ENCODE measurements at regions not wholly inside any gene's neighbourhood (a gene's known extent, or its start where the extent isn't known, plus 50 kb on each side); places are given as distances from the start of the nearest gene placed in this dataset.

DNA sequence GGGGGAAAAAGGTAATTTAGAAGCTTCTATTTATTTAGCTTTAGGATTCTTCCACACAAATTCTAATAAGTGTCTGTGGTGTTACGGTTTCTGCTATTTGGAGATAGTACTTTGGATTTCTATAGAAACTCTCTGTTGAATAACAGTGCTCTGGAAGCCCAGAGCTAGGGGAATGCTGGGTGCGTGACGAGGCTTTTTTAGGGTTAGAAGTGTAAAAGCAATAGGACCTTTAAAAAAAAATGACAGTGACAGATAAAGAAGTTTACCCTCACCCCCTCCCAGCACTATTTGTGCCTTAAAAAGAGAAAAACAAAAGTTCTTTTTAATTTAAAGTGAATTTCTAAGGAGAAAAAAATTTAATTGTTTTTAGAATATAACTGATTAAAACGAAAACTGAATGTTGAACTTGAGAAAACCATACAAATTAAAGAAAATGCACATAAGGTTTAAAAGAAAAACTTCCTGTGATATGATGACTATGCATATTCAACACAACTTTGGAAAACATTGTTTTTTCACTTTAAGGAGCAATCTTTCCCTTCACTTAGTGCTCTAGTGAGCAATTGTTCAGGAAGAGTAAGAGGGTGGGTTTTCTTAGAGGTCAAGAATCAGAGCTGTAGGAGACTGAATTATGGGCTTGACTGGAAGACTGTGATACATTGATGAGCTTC is 89.6 kb upstream of the RIPOR2 start:
- WGBS, result 67% methylated on average over 4 of the region's 4 CpGs
- H3K9ac ChIP-seq (ENCODE audit: low read depth in 1 of 2, low read length in 2 of 2), result no peak overlapping the region
- H3K9me3 ChIP-seq (ENCODE audit: control insufficient read depth in 4 of 4, low read length in 3 of 4), result no peaks in the 10 kb centered on the region
- H3K4me1 ChIP-seq (ENCODE audit: control insufficient read depth in 4 of 4, insufficient read depth in 4 of 4, low read length in 3 of 4), result no peaks in the 10 kb centered on the region
- no peaks in the 10 kb centered on the region for H3K27me3 ChIP-seq (ENCODE audit: control insufficient read depth in 4 of 4, insufficient read depth in 4 of 4, low read length in 3 of 4)
- no peak overlapping the region for H3K27ac ChIP-seq (ENCODE audit: low read depth in 1 of 2, low read length in 2 of 2)
- TF ChIP-seq EGR1 (IDR thresholded peaks at IDR 0.05; ENCODE audit: low read depth in 2 of 2), result no peak
- TF ChIP-seq TAF1 (conservative IDR thresholded peaks at IDR 0.05), result no peak
- TF ChIP-seq, protein P1, sequence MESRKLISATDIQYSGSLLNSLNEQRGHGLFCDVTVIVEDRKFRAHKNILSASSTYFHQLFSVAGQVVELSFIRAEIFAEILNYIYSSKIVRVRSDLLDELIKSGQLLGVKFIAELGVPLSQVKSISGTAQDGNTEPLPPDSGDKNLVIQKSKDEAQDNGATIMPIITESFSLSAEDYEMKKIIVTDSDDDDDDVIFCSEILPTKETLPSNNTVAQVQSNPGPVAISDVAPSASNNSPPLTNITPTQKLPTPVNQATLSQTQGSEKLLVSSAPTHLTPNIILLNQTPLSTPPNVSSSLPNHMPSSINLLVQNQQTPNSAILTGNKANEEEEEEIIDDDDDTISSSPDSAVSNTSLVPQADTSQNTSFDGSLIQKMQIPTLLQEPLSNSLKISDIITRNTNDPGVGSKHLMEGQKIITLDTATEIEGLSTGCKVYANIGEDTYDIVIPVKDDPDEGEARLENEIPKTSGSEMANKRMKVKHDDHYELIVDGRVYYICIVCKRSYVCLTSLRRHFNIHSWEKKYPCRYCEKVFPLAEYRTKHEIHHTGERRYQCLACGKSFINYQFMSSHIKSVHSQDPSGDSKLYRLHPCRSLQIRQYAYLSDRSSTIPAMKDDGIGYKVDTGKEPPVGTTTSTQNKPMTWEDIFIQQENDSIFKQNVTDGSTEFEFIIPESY (IDR thresholded peaks at IDR 0.05), result no peak
- no peak for TF ChIP-seq RAD21 (IDR thresholded peaks at IDR 0.05)
- TF ChIP-seq FOXA1 (IDR thresholded peaks at IDR 0.05), result no peak
- TF ChIP-seq, protein P2, sequence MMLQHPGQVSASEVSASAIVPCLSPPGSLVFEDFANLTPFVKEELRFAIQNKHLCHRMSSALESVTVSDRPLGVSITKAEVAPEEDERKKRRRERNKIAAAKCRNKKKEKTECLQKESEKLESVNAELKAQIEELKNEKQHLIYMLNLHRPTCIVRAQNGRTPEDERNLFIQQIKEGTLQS (IDR thresholded peaks at IDR 0.05), result no peak
- TF ChIP-seq HNF4A (conservative IDR thresholded peaks at IDR 0.05), result no peak
- no peak for TF ChIP-seq FOXA2 (IDR thresholded peaks at IDR 0.05)
- TF ChIP-seq, protein P3, sequence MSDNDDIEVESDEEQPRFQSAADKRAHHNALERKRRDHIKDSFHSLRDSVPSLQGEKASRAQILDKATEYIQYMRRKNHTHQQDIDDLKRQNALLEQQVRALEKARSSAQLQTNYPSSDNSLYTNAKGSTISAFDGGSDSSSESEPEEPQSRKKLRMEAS (IDR thresholded peaks at IDR 0.05), result no peak
- TF ChIP-seq HNF4G (IDR thresholded peaks at IDR 0.05), result no peak
- no peak for TF ChIP-seq NR2F2 (IDR thresholded peaks at IDR 0.05)
- TF ChIP-seq, protein P4, sequence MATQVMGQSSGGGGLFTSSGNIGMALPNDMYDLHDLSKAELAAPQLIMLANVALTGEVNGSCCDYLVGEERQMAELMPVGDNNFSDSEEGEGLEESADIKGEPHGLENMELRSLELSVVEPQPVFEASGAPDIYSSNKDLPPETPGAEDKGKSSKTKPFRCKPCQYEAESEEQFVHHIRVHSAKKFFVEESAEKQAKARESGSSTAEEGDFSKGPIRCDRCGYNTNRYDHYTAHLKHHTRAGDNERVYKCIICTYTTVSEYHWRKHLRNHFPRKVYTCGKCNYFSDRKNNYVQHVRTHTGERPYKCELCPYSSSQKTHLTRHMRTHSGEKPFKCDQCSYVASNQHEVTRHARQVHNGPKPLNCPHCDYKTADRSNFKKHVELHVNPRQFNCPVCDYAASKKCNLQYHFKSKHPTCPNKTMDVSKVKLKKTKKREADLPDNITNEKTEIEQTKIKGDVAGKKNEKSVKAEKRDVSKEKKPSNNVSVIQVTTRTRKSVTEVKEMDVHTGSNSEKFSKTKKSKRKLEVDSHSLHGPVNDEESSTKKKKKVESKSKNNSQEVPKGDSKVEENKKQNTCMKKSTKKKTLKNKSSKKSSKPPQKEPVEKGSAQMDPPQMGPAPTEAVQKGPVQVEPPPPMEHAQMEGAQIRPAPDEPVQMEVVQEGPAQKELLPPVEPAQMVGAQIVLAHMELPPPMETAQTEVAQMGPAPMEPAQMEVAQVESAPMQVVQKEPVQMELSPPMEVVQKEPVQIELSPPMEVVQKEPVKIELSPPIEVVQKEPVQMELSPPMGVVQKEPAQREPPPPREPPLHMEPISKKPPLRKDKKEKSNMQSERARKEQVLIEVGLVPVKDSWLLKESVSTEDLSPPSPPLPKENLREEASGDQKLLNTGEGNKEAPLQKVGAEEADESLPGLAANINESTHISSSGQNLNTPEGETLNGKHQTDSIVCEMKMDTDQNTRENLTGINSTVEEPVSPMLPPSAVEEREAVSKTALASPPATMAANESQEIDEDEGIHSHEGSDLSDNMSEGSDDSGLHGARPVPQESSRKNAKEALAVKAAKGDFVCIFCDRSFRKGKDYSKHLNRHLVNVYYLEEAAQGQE (IDR thresholded peaks at IDR 0.05), result no peak
- no peak for TF ChIP-seq YY1 (IDR thresholded peaks at IDR 0.05)
- no peak for TF ChIP-seq RXRA (IDR thresholded peaks at IDR 0.05)
- TF ChIP-seq, protein P5, sequence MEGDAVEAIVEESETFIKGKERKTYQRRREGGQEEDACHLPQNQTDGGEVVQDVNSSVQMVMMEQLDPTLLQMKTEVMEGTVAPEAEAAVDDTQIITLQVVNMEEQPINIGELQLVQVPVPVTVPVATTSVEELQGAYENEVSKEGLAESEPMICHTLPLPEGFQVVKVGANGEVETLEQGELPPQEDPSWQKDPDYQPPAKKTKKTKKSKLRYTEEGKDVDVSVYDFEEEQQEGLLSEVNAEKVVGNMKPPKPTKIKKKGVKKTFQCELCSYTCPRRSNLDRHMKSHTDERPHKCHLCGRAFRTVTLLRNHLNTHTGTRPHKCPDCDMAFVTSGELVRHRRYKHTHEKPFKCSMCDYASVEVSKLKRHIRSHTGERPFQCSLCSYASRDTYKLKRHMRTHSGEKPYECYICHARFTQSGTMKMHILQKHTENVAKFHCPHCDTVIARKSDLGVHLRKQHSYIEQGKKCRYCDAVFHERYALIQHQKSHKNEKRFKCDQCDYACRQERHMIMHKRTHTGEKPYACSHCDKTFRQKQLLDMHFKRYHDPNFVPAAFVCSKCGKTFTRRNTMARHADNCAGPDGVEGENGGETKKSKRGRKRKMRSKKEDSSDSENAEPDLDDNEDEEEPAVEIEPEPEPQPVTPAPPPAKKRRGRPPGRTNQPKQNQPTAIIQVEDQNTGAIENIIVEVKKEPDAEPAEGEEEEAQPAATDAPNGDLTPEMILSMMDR (IDR thresholded peaks at IDR 0.05; ENCODE audit: low read depth, low read length, missing input control), result no peak
- no peak for DNase-seq (ENCODE audit: low spot score)
- H3K36me3 ChIP-seq (ENCODE audit: control insufficient read depth in 4 of 4, insufficient read depth in 3 of 4, low read depth in 1 of 4, low read length in 3 of 4), result no peaks in the 10 kb centered on the region
- no peak overlapping the region for H3K4me3 ChIP-seq (ENCODE audit: low read depth in 1 of 3, low read length in 3 of 3)

DNA sequence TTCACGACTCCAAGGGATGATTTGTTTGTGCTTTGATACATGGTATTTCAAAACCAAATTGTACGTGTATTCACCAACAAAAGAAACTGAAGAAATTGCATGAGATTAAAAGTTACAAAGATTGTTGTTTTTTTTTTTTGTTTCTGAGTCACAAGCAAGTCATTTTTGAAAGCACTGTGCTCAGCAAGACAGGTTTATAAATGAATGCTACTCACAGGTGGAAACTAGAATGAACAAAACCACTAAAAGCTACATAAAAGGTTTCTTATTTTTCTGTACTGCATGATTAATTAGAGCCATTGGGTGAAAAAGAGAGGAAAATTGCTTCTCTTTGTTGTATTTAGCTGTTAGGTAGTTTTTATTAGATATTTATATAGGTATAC is 90.2 kb upstream of the RIPOR2 start:
- 76% methylated on average over 2 of the region's 2 CpGs for WGBS
- Histone ChIP-seq H3K4me1 (ENCODE audit: control insufficient read depth in 4 of 4, insufficient read depth in 4 of 4, low read length in 3 of 4) (no peaks in the 10 kb centered on the region), H3K9me3 (ENCODE audit: control insufficient read depth in 4 of 4, low read length in 3 of 4) (no peaks in the 10 kb centered on the region), H3K9ac (ENCODE audit: low read depth in 1 of 2, low read length in 2 of 2) (no peak overlapping the region), H3K27ac (ENCODE audit: low read depth in 1 of 2, low read length in 2 of 2) (no peak overlapping the region), H3K27me3 (ENCODE audit: control insufficient read depth in 4 of 4, insufficient read depth in 4 of 4, low read length in 3 of 4) (no peaks in the 10 kb centered on the region), H3K36me3 (ENCODE audit: control insufficient read depth in 4 of 4, insufficient read depth in 3 of 4, low read depth in 1 of 4, low read length in 3 of 4) (no peaks in the 10 kb centered on the region), H3K4me3 (ENCODE audit: low read depth in 1 of 3, low read length in 3 of 3) (no peak overlapping the region)
- no peak for DNase-seq (ENCODE audit: low spot score)
- TF ChIP-seq, protein P1 (IDR thresholded peaks at IDR 0.05), result no peak
- TF ChIP-seq FOXA1 (IDR thresholded peaks at IDR 0.05) (no peak), FOXA2 (IDR thresholded peaks at IDR 0.05) (no peak), RXRA (IDR thresholded peaks at IDR 0.05) (no peak), NR2F2 (IDR thresholded peaks at IDR 0.05) (no peak)
- TF ChIP-seq, protein P5 (IDR thresholded peaks at IDR 0.05; ENCODE audit: low read depth, low read length, missing input control), result no peak

All from liver (tissue), 8 donors.